CD14-positive monocyte (primary cell): ENCODE measurements at regions not wholly inside any gene's neighbourhood (a gene's known extent, or its start where the extent isn't known, plus 50 kb on each side); places are given as distances from the start of the nearest gene placed in this dataset. TPM values are rescaled to one million over a fixed set of nuclear protein-coding genes. Genes with fewer than 3 reads are reported as not detected.

Source experiments
- DNase-seq, 3 donors: peaks; one replicate each; pipeline ENCODE4 v3.0.0-alpha.2; 2011 to 2022
- H2AFZ ChIP-seq: 2 replicates; pipeline ENCODE4 v1.6.0; 2012; ENCODE audit warnings: mild to moderate bottlenecking, low read depth, low read length, inconsistent platforms; ENCODE audit not compliant: insufficient read depth, poor library complexity, severe bottlenecking
- H3K27ac ChIP-seq, 2 donors: 1 replicate in 1 of 2; 2 replicates in 1 of 2; pipeline ENCODE4 v1.5.1; 2012 to 2013; ENCODE audit warnings: low read length in 2 of 2, control low read depth in 1 of 2, inconsistent platforms in 1 of 2, low read depth in 1 of 2, mild to moderate bottlenecking in 1 of 2
- H3K27me3 ChIP-seq, 2 donors: one replicate each; pipeline versions ENCODE4 v1.6.0 to v1.6.1; 2011 to 2013; ENCODE audit warnings: low read length in 2 of 2; ENCODE audit not compliant: control insufficient read depth in 2 of 2, insufficient read depth in 2 of 2
- H3K36me3 ChIP-seq, 2 donors: replicated peaks in 1 of 2; 1 replicate in 1 of 2; 2 replicates in 1 of 2; pipeline versions ENCODE4 v1.5.1 to v1.6.1; 2012 to 2013; ENCODE audit warnings: low read length in 2 of 2, control low read depth in 1 of 2, inconsistent platforms in 1 of 2, mild to moderate bottlenecking in 1 of 2; ENCODE audit not compliant: insufficient read depth in 2 of 2, control insufficient read depth in 1 of 2
- H3K4me1 ChIP-seq, 2 donors: 1 replicate in 1 of 2; 2 replicates in 1 of 2; pipeline versions ENCODE4 v1.5.1 to v1.6.1; 2012 to 2013; ENCODE audit warnings: low read length in 2 of 2, control low read depth in 1 of 2, inconsistent platforms in 1 of 2, mild to moderate bottlenecking in 1 of 2, moderate library complexity in 1 of 2; ENCODE audit not compliant: insufficient read depth in 2 of 2, control insufficient read depth in 1 of 2
- H3K4me2 ChIP-seq: replicated peaks from 2 replicates; pipeline ENCODE3; 2012; ENCODE audit warnings: low read length, moderate library complexity, mild to moderate bottlenecking; ENCODE audit not compliant: poor library complexity, severe bottlenecking; ENCODE audit errors: extremely low read depth
- H3K4me3 ChIP-seq, 3 experiments: fragments of 200-600 bp in 1 of 3; sonication (generic) in 1 of 3; replicated peaks in 1 of 3; 1 replicate in 2 of 3; 2 replicates in 1 of 3; pipeline ENCODE4 v1.5.1; 2011 to 2013; ENCODE audit warnings: low read length in 3 of 3, mild to moderate bottlenecking in 3 of 3, control low read depth in 2 of 3, low read depth in 2 of 3, inconsistent platforms in 1 of 3, moderate library complexity in 1 of 3
- H3K79me2 ChIP-seq: 2 replicates; pipeline ENCODE4 v1.6.0; 2012; ENCODE audit warnings: mild to moderate bottlenecking, control low read depth, inconsistent platforms, low read length, moderate library complexity; ENCODE audit not compliant: insufficient read depth
- H3K9ac ChIP-seq: 2 replicates; pipeline ENCODE4 v1.6.0; 2017; ENCODE audit warnings: low read length, mild to moderate bottlenecking; ENCODE audit not compliant: insufficient read depth, poor library complexity, severe bottlenecking
- H3K9me3 ChIP-seq, 2 donors: replicated peaks in 1 of 2; 1 replicate in 1 of 2; 2 replicates in 1 of 2; pipeline versions ENCODE4 v1.5.1 to v1.6.1; 2012 to 2013; ENCODE audit warnings: low read length in 2 of 2, control low read depth in 1 of 2; ENCODE audit not compliant: control insufficient read depth in 1 of 2, insufficient read depth in 1 of 2
- H4K20me1 ChIP-seq: 2 replicates; pipeline ENCODE4 v1.6.0; 2012; ENCODE audit warnings: mild to moderate bottlenecking, low read length, control low read depth, moderate library complexity; ENCODE audit not compliant: insufficient read depth
- H3K27ac Mint-ChIP-seq, 7 donors: one replicate each; pipeline ENCODE4 v1.8.0; 2020; ENCODE audit warnings: mild to moderate bottlenecking in 7 of 7, mixed read lengths in 7 of 7, moderate library complexity in 6 of 7, inconsistent platforms in 2 of 7
- H3K27me3 Mint-ChIP-seq, 3 donors: one replicate each; pipeline ENCODE4 v1.8.0; 2021 to 2022; ENCODE audit warnings: low read depth in 3 of 3, mild to moderate bottlenecking in 3 of 3, mixed read lengths in 3 of 3, moderate library complexity in 3 of 3, inconsistent platforms in 1 of 3
- H3K36me3 Mint-ChIP-seq, 2 donors: one replicate each; pipeline ENCODE4 v1.8.0; 2020; ENCODE audit warnings: mixed read lengths in 2 of 2, inconsistent platforms in 1 of 2, mild to moderate bottlenecking in 1 of 2
- H3K4me1 Mint-ChIP-seq: one replicate; pipeline ENCODE4 v1.8.0; 2020; ENCODE audit warnings: mild to moderate bottlenecking, mixed read lengths
- H3K4me3 Mint-ChIP-seq, 2 donors: one replicate each; pipeline ENCODE4 v1.8.0; 2020; ENCODE audit warnings: mild to moderate bottlenecking in 2 of 2, mixed read lengths in 2 of 2, moderate library complexity in 1 of 2
- H3K9me3 Mint-ChIP-seq, 7 donors: one replicate each; pipeline ENCODE4 v1.8.0; 2020 to 2022; ENCODE audit warnings: mixed read lengths in 7 of 7, mild to moderate bottlenecking in 6 of 7, moderate library complexity in 6 of 7, inconsistent platforms in 2 of 7
- CTCF ChIP-seq: fragments of 200-600 bp; IDR thresholded peaks from one replicate; pipeline ENCODE4 v1.8.0; 2022; ENCODE audit warnings: antibody characterized with exemption, mild to moderate bottlenecking
- WGBS: methylation state at CpG from one replicate; pipeline ENCODE4 v1.1.5; 2013; ENCODE audit warnings: missing lambda C conversion rate; ENCODE audit not compliant: insufficient coverage; 5-methylcytosine and 5-hydroxymethylcytosine counted together
- intact Hi-C, 2 donors: fragments of 100-400 bp; cut with micrococcal nuclease; formaldehyde crosslinking; loops; one replicate each; pipeline versions ENCODE4 v1.15.0 to v1.15.1; 2023
- small RNA-seq: library from RNA; depleted of rRNA; stranded (forward); fragments of <200 nt; gene quantifications from one replicate; pipeline ENCODE3, GENCODE V24; 2012; ENCODE audit warnings: low read depth; ENCODE audit not compliant: insufficient read length

DNA sequence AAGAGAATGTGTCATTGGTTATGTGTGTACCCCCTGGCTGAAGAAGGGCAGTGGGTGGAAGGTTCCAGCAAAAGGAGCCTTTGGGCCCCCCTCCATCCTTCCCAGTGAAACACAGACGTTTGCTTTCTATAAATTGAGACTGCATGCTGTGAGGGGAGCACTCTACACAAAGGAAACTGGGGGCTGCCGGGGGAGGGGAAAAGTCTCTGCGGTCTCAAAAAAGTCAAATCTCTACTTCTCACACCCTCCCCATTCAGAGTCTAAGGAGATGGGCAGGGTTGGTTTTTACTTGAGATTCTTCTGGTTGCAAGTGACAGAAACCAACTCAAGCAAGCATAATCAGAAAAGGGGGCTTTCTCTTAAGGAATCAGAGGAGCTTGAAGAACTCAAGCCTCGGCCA lies 50.1 kb upstream of the TLE3 start:
- peaks cover 16 to 18% of the 10 kb centered on the region in 2 donors for H3K4me1 ChIP-seq
- no peaks in the 10 kb centered on the region for H3K79me2 ChIP-seq
- 67% methylated on average over 1 of the region's 4 CpGs for WGBS
- intact Hi-C loops, result loop anchor here in 1 of 2 donors (10.0 kb wide), 1 partner anchor 97 kb away; no protein-coding TSS in a partner anchor
- H3K27ac Mint-ChIP-seq, result peak overlapping the region in 1 of 7 donors; percentile 25
- no peaks in the 10 kb centered on the region for H3K9me3 ChIP-seq
- no peak for TF ChIP-seq CTCF
- H2AFZ ChIP-seq, result no peak overlapping the region
- H3K27ac ChIP-seq, result no peak overlapping the region
- no peak overlapping the region for H3K4me3 ChIP-seq
- peaks cover 41% of the 10 kb centered on the region for H3K4me1 Mint-ChIP-seq
- peaks cover 14 to 20% (median 19%) of the 10 kb centered on the region in 3 donors for H3K27me3 Mint-ChIP-seq
- H3K27me3 ChIP-seq, result no peaks in the 10 kb centered on the region
- H3K9ac ChIP-seq, result no peak overlapping the region
- H3K36me3 ChIP-seq, result no peaks in the 10 kb centered on the region
- DNase-seq, result no peak
- H4K20me1 ChIP-seq, result no peaks in the 10 kb centered on the region
- H3K4me3 Mint-ChIP-seq, result no peak overlapping the region
- no peak overlapping the region for H3K4me2 ChIP-seq
- H3K9me3 Mint-ChIP-seq, result peaks cover 0 to 4% (median 0%) of the 10 kb centered on the region in 7 donors
- H3K36me3 Mint-ChIP-seq, result peaks cover 4 to 7% of the 10 kb centered on the region in 2 donors

Small RNAs in the stretch of these regions (small RNA-seq; reads per million reads assigned to genes)
- not detected for gene RNU6-745P
